GM19455 (cell line): ENCODE measurements at regions not wholly inside any gene's neighbourhood (a gene's known extent, or its start where the extent isn't known, plus 50 kb on each side); places are given as distances from the start of the nearest gene placed in this dataset.
A peak's percentile ranks its signal among the peaks of the same experiment; 100 is the strongest.
"Not testable (repeated sequence)": the region's sequence is repeated elsewhere in the genome, so short reads cannot be mapped to it uniquely, and the experiment has no call there.

Source experiments
- ATAC-seq: cut with Tn5 transposase; IDR thresholded peaks from one replicate; pipeline ENCODE4 v1.9.1; 2021; ENCODE audit not compliant: unreplicated experiment

GRCh38 chr1:222416001-222416791 is 131.7 kb downstream of the HHIPL2 start:
- no peak for ATAC-seq

GRCh38 chr1:222415441-222415840 is 132.5 kb downstream of the HHIPL2 start:
- ATAC-seq = no peak

- ATAC-seq = no peak
Observed at GRCh38 chr1:222413991-222414549, 133.8 kb downstream of the HHIPL2 start.

- ATAC-seq = no peak
Observed at GRCh38 chr1:222413436-222413835, 134.5 kb downstream of the HHIPL2 start.

- peak; percentile 82 for ATAC-seq
Observed at GRCh38 chr1:222404710-222405109, 143.2 kb downstream of the HHIPL2 start.

- ATAC-seq = no peak
Observed at GRCh38 chr1:222399197-222399596, 148.7 kb downstream of the HHIPL2 start.

- no peak for ATAC-seq
Observed at GRCh38 chr1:222394224-222394623, 153.7 kb downstream of the HHIPL2 start.

GRCh38 chr1:222392556-222392955 is 155.3 kb downstream of the HHIPL2 start:
- ATAC-seq = no peak

GRCh38 chr1:222390181-222390580 is 157.7 kb downstream of the HHIPL2 start:
- ATAC-seq = no peak

- ATAC-seq = no peak
Observed at GRCh38 chr1:222387007-222387814, 160.7 kb downstream of the HHIPL2 start.

- ATAC-seq = no peak
Observed at GRCh38 chr1:222385955-222386354, 161.9 kb downstream of the HHIPL2 start.

GRCh38 chr1:222385262-222385661 is 162.6 kb downstream of the HHIPL2 start:
- no peak for ATAC-seq

- no peak for ATAC-seq
Observed at GRCh38 chr1:222384531-222384930, 163.4 kb downstream of the HHIPL2 start.

- no peak for ATAC-seq
Observed at GRCh38 chr1:222382171-222382570, 165.7 kb downstream of the HHIPL2 start.

GRCh38 chr1:222377428-222378088 is 170.3 kb downstream of the HHIPL2 start:
- no peak for ATAC-seq

- ATAC-seq = not testable (repeated sequence)
Observed at GRCh38 chr1:222376791-222377190, 171.1 kb downstream of the HHIPL2 start.

GRCh38 chr1:222375701-222376100 is 172.2 kb downstream of the HHIPL2 start:
- ATAC-seq = no peak

- no peak for ATAC-seq
Observed at GRCh38 chr1:222373831-222374602, 173.9 kb downstream of the HHIPL2 start.

- peak; percentile 54 for ATAC-seq
Observed at GRCh38 chr1:222373216-222373615, 174.7 kb downstream of the HHIPL2 start.

GRCh38 chr1:222372221-222372620 is 175.7 kb downstream of the HHIPL2 start:
- no peak for ATAC-seq
